ENCODE measurements at regions not wholly inside any gene's neighbourhood (a gene's known extent, or its start where the extent isn't known, plus 50 kb on each side); places are given as distances from the start of the nearest gene placed in this dataset.

DNA sequence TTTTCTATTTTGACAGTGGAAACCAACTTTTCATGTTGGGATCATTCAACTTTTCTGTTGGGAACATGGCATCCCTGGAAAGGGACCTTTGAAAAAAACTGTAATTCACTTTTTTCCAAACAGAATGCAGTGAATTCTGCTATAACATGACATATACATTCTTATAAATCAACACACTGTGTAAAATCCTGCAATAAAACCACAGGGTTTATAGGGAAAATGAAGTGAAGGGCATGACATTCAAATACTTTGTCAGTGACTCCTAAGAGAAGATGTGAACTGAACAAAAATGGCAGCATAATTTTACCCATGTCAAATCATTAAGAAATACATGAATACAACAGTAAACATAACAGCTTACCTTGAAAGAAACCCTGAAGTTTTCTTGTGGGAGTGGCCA lies 264.5 kb upstream of the ANKRD50 start:
- DNase-seq (ENCODE audit: low spot score in 2 of 2): no peak
- intact Hi-C loops (cut with DNase I; ENCODE audit: low total_unique reads): no loop called here
- no peak overlapping the region for H3K4me3 ChIP-seq (ENCODE audit: low read depth, poor library complexity, severe bottlenecking)
- TF ChIP-seq POLR2A (IDR thresholded peaks at IDR 0.05) (no peak), CTCF (IDR thresholded peaks at IDR 0.05) (no peak)

- DNase-seq (ENCODE audit: low spot score in 2 of 2): no peak
- intact Hi-C loops (cut with DNase I; ENCODE audit: low total_unique reads): no loop called here
- TF ChIP-seq CTCF (IDR thresholded peaks at IDR 0.05): no peak
- no peak for TF ChIP-seq POLR2A (IDR thresholded peaks at IDR 0.05)
- 83 to 91% methylated on average over 1 of the region's 1 CpG for WGBS, 2 donors
- no peak overlapping the region for H3K4me3 ChIP-seq (ENCODE audit: low read depth, poor library complexity, severe bottlenecking)
These were observed 261.6 kb upstream of the ANKRD50 start for GRCh38 chr4:124974152-124974551.

GRCh38 chr4:124973716-124974115 lies 261.2 kb upstream of the ANKRD50 start:
- intact Hi-C loops (cut with DNase I; ENCODE audit: low total_unique reads): no loop called here

GRCh38 chr4:124970011-124970410 lies 257.5 kb upstream of the ANKRD50 start:
- 93 to 94% methylated on average over 2 of the region's 2 CpGs for WGBS, 2 donors
- TF ChIP-seq CTCF (IDR thresholded peaks at IDR 0.05) (no peak), POLR2A (IDR thresholded peaks at IDR 0.05) (no peak)
- H3K4me3 ChIP-seq (ENCODE audit: low read depth, poor library complexity, severe bottlenecking): no peak overlapping the region
- DNase-seq (ENCODE audit: low spot score in 2 of 2): no peak
- intact Hi-C loops (cut with DNase I; ENCODE audit: low total_unique reads): no loop called here

More at GRCh38 chr4:124973716-124974115, 261.2 kb upstream of the ANKRD50 start:
- no peak for TF ChIP-seq CTCF (IDR thresholded peaks at IDR 0.05)
- no peak for TF ChIP-seq POLR2A (IDR thresholded peaks at IDR 0.05)
- 89 to 91% methylated on average over 1 of the region's 1 CpG for WGBS, 2 donors
- H3K4me3 ChIP-seq (ENCODE audit: low read depth, poor library complexity, severe bottlenecking): no peak overlapping the region
- DNase-seq (ENCODE audit: low spot score in 2 of 2): no peak

GRCh38 chr4:124965497-124965891 lies 253.0 kb upstream of the ANKRD50 start:
- no peak for DNase-seq (ENCODE audit: low spot score in 2 of 2)
- no peak overlapping the region for H3K4me3 ChIP-seq (ENCODE audit: low read depth, poor library complexity, severe bottlenecking)
- TF ChIP-seq CTCF (IDR thresholded peaks at IDR 0.05): no peak
- no peak for TF ChIP-seq POLR2A (IDR thresholded peaks at IDR 0.05)
- intact Hi-C loops (cut with DNase I; ENCODE audit: low total_unique reads): no loop called here
- 73 to 88% methylated on average over 1 of the region's 1 CpG for WGBS, 2 donors

GRCh38 chr4:124964852-124965496 lies 252.4 kb upstream of the ANKRD50 start:
- no peak for DNase-seq (ENCODE audit: low spot score in 2 of 2)
- whole genome bisulfite sequencing, 2 donors: 64 to 85% methylated on average over 5 of the region's 5 CpGs
- no peak for TF ChIP-seq CTCF (IDR thresholded peaks at IDR 0.05)
- TF ChIP-seq POLR2A (IDR thresholded peaks at IDR 0.05): no peak
- no peak overlapping the region for H3K4me3 ChIP-seq (ENCODE audit: low read depth, poor library complexity, severe bottlenecking)
- intact Hi-C loops (cut with DNase I; ENCODE audit: low total_unique reads): loop anchor here (5.0 kb wide), 1 partner anchor 262 kb away; no protein-coding TSS in a partner anchor

Measured in lower leg skin (tissue), 4 donors.